C1 segment of cervical spinal cord (tissue), 14 donors: ENCODE measurements at regions not wholly inside any gene's neighbourhood (a gene's known extent, or its start where the extent isn't known, plus 50 kb on each side); places are given as distances from the start of the nearest gene placed in this dataset.

Source experiments
- DNase-seq, 14 donors: peaks; one replicate each; lab custom pipeline; 2025; lab: John Stamatoyannopoulos, UW

- DNase-seq = no peak
These were observed 183.6 kb upstream of the NFE2L3 start for GRCh38 chr7:25968205-25968993.

GRCh38 chr7:25970356-25970755 is 181.6 kb upstream of the NFE2L3 start:
- no peak for DNase-seq

- DNase-seq = no peak
These were observed 181.1 kb upstream of the NFE2L3 start for GRCh38 chr7:25970911-25971310.

GRCh38 chr7:25976630-25977029 is 175.4 kb upstream of the NFE2L3 start:
- DNase-seq = no peak

GRCh38 chr7:25978466-25978865 is 173.5 kb upstream of the NFE2L3 start:
- no peak for DNase-seq

- no peak for DNase-seq
These were observed 172.4 kb upstream of the NFE2L3 start for GRCh38 chr7:25979605-25980004.

- DNase-seq = no peak
These were observed 169.3 kb upstream of the NFE2L3 start for GRCh38 chr7:25982684-25983083.

- DNase-seq = no peak
These were observed 166.8 kb upstream of the NFE2L3 start for GRCh38 chr7:25985196-25985595.

GRCh38 chr7:25988640-25989039 is 163.4 kb upstream of the NFE2L3 start:
- no peak for DNase-seq

GRCh38 chr7:25989140-25989705 is 162.8 kb upstream of the NFE2L3 start:
- no peak for DNase-seq

- no peak for DNase-seq
These were observed 157.5 kb upstream of the NFE2L3 start for GRCh38 chr7:25994433-25994994.

GRCh38 chr7:25995216-25995615 is 156.8 kb upstream of the NFE2L3 start:
- no peak for DNase-seq

- DNase-seq = no peak
These were observed 156.0 kb upstream of the NFE2L3 start for GRCh38 chr7:25996006-25996408.

- no peak for DNase-seq
These were observed 153.5 kb upstream of the NFE2L3 start for GRCh38 chr7:25998499-25998898.

- no peak for DNase-seq
These were observed 151.2 kb upstream of the NFE2L3 start for GRCh38 chr7:26000841-26001240.

- no peak for DNase-seq
These were observed 150.2 kb upstream of the NFE2L3 start for GRCh38 chr7:26001662-26002244.

GRCh38 chr7:26005683-26006410 is 146.2 kb upstream of the NFE2L3 start:
- DNase-seq = no peak

- no peak for DNase-seq
These were observed 145.6 kb upstream of the NFE2L3 start for GRCh38 chr7:26006426-26006825.

- no peak for DNase-seq
These were observed 144.5 kb upstream of the NFE2L3 start for GRCh38 chr7:26007510-26007909.

- no peak for DNase-seq
These were observed 143.6 kb upstream of the NFE2L3 start for GRCh38 chr7:26008428-26008827.

GRCh38 chr7:26011039-26011696 is 140.8 kb upstream of the NFE2L3 start:
- DNase-seq = no peak
